GM04504 (cell line): ENCODE measurements at regions not wholly inside any gene's neighbourhood (a gene's known extent, or its start where the extent isn't known, plus 50 kb on each side); places are given as distances from the start of the nearest gene placed in this dataset.

ENCODE experiments used
- DNase-seq: peaks from one replicate; pipeline ENCODE4 v3.0.0-alpha.2; 2012; ENCODE audit warnings: low read depth

DNA sequence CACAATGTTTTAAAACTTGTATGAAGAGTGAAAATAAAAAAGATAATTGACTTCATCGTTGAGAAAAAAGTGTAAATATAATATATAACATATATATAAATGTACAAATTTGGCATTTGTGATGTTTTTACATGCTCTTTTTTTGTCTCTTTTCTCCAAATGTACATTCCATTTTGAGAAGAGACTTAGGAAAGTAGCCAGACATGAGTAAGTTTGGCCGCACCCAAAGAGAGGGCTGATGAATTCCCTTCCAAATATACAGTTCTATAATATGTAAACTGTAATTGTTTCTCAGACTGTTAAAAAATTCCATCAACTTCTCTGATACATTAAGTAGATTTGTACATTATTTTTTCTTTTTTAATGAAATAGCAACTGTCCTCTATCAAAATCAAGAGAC is 193.2 kb upstream of the MAP3K1 start:
- DNase-seq, result no peak

DNA sequence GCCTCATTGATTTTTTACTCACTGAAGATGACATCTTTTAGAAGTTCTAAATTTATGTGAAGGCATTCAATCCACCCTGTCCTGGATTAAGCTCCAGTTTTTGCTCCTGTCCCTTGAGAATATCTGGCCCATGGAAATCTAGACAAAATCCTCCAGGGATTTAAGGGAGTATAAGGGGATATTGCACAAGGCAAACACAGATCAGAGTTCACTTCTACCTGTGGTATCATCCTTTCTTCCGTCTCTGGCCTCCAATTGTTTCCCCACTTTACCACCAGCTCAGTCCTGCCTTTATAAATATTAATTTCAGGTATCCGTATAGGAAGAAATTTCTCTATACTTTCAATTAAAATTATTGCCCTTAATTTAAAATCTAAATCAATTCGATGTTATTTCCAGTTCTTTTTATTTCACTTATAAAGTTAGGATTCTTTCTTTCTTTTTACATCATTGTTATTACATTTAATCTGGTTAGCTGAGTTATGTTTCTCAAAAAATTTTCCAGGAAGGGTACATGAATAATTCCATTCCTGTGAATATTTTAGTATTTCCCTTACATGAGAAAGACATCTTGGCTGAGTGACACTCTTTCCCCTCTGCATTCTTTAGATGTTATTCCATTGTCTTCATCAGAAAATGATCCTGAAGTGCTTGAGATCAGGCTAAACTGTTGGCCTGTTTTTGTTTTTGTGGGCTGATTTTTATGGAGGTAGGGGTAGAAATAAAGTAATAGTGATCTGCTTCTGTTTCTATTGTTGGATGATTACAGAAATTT is 194.3 kb upstream of the MAP3K1 start:
- DNase-seq, result no peak

DNA sequence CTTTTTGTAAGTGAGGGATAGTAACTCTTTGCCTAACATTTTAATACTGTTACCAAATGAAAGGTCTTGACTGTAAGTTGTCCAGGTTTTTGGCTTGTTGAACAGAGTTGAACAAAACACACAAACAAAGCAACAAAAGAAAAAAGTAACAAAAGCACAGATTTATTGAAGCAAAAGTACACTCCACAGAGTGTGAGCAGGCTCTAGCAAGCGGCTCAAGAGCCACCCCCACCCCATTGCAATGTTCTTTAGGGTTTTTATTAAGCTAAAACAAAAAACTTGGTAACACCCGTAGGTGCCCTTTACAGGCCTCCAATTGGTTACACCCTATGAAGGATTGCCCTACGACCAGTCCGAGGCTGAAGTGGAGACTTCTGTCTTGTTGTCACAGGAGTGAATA is 197.4 kb upstream of the MAP3K1 start:
- no peak for DNase-seq

DNA sequence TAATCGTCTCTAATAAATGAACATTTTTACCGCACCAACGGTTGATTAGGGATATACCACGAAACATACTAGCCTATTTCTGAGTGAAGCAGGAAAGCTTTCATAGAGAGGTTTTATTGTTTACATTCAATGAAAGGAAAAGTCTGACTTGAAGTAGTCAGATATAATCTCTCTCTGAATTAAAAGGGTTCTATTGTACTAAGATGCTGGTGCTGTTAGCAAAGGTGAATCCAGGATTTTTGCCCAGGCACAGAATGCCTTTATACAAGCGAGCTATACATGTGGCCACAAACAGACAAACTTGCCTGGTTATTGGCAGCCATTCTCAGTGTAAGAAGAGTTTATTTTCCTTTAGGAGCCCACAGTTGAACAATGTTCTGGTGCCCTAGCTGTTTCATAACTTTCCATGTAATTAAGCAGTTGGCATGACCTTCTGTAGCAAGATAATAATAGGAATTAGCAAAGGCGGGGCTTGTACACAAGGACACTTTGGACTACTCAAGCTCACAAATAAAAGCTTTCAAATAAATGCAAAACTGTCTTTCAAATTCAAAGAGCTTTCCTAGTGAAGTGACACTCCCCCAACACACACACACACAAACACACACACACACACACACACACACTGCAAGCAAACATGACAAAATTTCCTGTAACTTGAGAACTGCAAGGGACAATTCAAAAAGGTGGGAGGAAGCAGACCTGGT is 198.7 kb upstream of the MAP3K1 start:
- no peak for DNase-seq

DNA sequence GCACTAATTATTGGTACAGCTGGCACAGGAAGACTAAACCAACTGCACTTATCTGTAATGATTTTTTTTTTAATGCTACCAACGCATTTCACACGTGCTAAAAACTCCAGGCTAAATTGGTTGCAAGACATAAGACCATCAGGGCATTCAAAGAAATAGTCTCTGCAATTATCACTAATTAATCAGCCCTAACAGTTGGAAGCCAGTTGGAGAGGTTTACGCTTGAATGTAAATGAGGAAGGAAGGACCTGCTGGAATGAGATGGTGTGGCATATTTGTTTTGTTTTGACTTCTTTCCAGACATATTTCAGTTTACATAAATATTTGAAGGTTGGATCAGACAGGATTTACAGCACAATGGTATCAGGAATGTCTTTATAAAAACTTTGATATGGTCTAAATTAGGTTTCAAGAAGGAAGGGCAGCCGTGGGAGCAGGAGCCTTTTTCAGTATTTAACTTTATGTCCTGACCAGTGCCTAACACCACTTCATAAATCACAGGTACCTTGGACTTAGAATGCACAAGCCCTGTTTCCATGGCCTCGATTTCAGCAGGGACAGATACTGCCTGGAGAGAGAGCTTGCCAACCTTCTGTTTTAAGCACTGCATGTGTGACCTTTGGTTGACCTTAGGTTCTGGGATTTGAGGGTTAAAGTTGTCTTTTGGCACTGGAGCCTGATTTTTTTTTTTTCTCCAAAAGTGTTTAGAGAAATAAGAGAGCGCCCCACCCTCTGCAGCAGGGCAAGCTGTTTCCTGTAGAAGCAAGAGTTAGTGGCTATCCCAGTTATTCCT is 199.8 kb upstream of the MAP3K1 start:
- DNase-seq, result no peak

DNA sequence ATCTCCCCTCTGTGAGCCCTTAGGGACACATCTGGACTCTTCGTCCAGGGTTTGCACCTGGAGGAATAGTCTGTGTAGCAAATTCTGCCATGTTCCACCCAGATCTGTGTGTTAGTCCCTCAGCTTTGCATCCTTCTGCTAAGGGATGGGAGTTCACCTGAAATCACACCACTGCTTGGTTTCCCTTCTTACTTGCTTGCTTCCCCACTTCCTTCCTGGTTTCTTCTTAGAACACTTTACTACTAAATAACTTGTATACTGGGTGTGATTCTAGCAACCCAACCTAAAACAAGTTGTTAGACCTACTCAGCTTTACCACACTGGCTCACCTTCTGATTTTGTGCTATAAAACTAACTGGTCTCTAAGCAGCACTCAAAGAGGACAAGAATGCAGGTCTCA is 202.6 kb upstream of the MAP3K1 start:
- no peak for DNase-seq

DNA sequence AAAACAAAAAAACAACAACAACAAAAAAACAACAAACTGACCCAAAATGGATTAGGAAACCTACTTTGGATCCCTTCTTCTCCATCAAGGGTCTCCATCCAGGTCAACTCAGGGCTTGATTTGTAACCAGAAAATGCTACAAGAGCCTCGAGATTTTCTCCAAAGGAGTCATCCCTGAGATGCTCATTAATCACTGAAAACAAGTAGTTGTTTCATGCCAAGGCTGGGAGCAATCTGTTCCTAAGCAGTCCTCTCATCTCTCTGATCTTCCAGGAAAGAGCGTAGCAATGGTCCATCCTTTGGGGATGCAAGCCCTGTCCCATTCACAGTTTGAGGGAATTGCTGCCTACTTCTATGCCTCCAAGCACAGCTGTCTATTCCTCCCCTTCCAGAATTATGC is 203.0 kb upstream of the MAP3K1 start:
- no peak for DNase-seq

DNA sequence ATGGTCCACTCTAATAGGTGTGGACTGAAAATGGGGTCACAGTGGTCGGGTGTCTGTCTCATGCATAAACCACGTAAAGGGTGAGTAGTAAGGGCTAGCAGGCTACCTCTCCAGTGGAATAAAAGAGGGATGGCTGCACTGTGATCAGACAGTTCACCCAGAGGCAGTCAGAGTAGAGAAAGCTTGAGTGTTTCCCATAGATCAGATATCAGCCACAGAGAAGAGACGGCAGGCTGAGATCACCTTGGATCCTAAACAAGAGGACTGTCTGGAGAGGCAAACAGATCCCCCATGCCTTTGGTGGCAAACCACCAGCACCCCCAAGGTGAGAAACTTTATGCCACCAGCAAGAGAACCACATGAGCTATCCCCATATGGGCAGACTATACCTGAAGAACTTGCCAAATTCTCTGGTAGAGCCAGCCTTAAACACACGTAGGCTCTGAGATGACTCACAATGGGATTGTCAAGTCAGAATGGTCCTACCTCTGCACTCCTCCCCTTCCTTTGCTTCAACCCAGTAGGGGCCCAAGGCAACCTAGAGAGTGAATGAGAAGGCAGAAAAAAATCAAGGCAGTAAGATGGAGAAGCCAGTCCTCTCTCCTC is 205.2 kb upstream of the MAP3K1 start:
- no peak for DNase-seq

DNA sequence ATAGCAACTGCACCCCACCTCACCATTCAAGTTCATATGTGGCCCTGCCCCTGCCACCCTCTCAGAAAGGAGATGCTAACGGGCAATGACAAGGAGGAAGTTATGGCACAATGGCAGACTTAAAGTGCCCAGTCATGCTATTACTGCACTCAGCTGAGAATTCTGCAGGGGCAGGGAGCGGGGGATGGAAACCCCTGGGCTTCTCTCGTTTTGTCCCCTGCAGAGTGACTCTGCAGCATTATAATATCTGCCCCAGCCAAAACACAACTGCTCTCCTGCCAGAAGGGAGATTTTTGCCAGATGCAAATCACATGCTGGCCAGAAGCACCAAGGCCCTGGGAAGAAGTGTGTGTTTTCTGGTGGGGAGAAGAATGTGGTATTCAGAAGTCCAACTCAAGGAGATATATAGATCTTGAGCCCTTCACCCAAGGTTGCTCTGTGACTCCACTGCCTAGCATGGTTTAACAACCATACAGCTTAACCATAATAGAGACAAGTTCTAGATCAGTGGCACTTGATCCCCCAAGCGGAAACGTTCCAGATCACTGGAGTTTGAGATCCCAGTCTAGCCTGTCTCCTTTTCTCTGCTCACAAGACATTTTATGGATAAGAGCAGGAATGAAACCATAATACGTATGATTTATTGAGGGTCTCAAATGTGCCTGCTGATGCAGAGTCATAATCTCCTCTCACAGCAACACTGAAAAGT is 207.0 kb upstream of the MAP3K1 start:
- DNase-seq, result no peak

DNA sequence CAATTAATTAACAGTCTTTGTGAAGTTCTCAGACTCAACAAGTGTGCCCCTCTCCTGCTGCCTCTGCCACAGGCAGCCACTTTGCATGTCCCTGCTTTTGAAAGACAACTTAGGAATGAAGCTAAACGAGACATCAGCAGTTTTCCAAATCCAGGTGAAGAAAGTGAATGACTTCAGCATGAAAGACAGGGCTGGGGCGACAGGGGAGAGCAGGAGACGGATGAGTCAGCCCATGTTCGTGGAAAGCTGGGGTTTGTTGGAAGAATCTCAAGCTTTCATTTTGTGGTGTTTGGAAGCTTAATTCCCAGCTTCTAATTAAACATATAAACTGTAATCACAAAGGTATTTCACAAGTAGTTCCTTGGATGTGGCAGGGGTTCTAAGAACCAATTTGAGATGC is 207.8 kb upstream of the MAP3K1 start:
- no peak for DNase-seq

DNA sequence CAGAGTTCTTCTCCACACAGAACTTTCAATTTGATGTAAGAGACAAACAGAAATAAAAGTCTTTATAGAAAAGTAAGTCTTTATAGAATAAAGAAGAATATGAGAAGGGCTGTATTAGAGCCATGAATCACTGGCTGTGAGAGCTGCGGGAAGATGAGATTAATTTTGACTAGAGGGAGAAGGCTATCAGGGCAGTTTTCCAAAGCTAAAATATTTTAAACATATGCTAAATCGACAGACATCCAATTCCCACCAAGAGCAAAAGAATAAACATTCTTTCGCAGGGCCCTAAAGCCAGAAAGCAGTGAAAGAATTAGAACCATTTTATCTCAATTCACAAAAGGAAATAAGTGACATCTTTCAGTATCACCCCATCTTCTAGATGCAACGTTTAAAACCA is 208.3 kb upstream of the MAP3K1 start:
- no peak for DNase-seq

DNA sequence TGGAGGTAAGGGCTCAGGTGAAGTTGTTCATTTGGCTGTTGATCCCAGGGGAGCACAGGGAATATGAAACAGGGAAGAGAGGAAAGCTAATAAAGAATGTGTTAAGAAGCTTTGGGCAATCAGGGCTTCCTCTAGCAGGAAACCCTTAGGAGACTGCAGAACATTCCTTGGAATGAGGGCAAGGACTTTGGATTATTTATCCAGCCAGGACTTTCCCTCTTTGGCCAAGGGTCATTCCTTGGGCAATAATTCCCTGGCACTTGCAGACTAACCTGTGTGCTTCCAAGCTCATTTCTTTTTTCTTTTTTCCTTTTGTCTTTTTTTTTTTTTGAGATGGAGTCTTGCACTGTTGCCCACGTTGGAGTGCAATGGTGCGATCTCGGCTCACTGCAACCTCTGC is 209.2 kb upstream of the MAP3K1 start:
- DNase-seq, result no peak

DNA sequence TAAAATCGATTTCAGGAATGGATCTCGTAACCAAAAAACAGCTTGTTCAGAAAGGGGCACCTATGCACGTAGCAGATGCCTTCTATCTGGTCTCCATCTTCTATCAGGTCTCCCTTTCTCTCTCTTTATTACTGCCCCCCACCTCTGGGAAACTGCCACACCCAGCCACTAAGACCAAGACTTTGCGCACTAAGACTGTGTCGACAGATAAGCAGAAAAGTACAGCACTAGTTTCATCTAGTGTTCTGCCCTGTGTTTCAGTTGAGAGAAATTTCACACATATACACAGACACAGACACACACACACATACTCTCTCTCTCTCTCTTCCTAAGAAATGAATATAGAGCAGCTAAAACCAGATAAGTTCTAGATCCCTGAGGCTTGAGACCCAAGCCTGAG is 210.1 kb upstream of the MAP3K1 start:
- DNase-seq, result no peak

DNA sequence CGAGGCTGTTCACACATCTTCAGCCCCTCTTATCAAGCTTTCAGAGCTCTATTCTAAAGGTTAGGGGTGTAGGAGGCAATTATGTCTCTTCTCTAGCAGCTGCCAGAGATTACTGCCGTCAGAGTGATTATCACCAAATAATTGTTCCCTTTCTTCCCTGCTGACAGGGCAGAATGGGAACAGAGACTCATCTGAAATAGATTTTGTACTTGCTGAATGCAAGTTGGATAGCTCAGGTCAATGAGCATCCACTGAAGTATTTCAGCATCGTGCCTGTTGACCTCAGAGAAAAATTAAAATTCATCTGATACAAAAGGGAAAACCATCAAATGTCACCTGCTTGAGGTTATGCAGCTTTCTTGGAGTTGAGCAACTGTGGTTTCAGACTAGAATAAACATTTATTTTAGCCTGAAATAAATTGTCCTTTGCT is 213.7 kb upstream of the MAP3K1 start:
- no peak for DNase-seq

DNA sequence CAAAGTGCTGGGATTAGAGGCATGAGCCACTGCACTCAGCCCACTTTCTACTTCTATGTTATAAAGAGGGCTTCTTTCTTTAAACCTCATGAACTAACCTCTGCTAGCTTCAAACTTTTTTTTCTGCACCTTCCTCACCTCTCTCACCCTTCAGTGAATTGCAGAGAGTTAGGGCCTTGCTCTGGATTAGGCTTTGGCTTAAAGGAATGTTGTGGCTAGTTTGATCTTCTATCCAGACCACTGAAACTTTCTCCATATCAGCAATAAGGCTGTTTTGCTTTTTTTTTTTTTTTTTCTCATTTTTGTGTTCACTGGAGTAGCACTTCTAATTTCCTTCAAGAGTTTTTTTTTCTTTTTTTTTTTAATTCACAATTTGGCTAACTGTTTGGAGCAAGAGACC is 216.4 kb upstream of the MAP3K1 start:
- no peak for DNase-seq

DNA sequence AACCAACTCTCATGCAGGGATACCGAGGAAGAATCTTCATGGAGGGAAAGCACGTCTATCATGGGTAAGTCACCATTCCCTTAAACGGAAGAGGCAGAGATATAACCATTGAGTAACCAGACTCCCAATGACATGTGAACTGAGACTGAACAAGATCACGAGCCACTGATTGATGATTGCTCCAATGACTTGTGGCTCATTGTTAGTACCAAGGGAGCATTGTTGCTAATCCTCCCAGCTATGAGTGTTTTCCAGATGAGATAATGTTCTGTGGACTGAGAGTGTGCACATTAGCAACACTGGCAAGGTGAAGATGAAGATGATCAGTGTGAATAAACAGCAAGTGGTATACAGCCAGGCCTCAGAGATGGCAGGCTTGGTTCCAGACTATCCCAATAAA is 219.2 kb upstream of the MAP3K1 start:
- no peak for DNase-seq

DNA sequence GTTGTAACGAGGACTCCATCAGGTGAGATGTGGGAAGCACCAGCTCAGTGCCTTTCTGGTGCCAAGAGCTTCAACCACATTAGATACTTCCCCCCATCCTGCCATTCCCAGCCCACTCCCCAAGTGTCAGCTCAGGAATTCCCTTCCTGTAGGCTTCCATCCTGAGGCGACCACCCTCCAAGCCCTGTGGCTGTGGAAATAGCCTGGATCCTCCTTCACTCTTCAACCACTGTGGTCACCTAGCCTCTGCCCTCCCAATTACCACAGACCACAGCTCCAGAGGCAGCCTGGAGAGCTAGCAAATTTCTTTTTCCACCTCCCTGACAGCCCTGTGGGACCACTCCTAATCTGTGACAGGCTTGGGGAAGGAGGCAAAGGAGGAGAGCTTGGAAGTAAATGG is 219.8 kb upstream of the MAP3K1 start:
- DNase-seq, result no peak

DNA sequence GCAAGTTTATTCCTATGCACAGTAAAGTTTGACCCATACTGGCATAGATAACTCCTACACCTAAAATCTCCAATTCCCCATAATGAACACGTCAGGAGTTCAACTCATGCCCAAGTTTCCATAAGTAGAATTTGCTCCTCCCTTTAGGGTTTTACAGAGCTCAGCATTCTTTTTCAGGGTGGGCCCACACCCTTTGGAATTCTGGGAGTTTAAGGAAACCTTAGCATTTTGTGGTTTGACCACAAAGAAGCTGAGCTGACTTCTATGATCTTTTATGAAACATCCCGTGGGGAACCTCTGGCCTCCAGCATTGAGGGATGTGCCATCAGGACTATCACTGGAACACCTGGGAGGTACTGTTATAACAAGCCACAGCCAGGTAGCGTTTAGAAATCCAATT is 220.6 kb upstream of the MAP3K1 start:
- no peak for DNase-seq

DNA sequence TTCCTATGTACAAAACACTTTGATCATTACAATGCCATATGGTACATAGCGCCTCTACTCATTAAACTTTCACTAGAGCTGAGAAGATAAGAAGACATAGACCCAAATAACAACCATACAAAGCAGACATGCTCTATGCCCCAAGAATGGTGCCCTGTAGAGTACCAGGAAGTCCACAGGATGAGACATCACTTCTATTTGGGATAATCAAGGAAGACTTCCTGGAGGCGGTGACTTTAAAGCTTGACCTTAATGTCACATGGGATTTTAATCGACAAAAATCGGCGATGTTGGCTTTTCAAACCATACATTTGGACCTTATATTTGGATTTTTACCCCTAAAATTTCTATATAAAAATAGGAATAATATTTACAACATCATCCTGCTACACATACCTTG is 224.3 kb upstream of the MAP3K1 start:
- no peak for DNase-seq

DNA sequence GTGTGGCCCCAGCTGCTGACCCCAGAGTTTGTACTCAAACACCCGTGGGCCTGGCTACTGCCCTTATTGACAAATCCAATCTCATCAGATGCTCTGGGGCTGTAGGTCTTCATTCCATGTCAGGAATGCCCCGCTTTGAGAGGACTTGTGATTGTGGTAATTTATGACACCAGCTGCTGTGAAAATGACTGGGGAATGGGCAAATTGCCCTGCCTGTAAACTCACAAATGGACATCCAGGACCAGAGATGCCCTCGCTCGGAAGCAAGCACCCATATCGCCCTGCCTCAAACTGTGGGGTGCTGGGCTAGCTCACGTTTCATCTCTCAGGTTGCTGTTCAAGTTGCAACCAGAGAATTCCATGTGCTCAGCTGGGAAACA is 225.9 kb upstream of the MAP3K1 start:
- DNase-seq, result no peak

DNA sequence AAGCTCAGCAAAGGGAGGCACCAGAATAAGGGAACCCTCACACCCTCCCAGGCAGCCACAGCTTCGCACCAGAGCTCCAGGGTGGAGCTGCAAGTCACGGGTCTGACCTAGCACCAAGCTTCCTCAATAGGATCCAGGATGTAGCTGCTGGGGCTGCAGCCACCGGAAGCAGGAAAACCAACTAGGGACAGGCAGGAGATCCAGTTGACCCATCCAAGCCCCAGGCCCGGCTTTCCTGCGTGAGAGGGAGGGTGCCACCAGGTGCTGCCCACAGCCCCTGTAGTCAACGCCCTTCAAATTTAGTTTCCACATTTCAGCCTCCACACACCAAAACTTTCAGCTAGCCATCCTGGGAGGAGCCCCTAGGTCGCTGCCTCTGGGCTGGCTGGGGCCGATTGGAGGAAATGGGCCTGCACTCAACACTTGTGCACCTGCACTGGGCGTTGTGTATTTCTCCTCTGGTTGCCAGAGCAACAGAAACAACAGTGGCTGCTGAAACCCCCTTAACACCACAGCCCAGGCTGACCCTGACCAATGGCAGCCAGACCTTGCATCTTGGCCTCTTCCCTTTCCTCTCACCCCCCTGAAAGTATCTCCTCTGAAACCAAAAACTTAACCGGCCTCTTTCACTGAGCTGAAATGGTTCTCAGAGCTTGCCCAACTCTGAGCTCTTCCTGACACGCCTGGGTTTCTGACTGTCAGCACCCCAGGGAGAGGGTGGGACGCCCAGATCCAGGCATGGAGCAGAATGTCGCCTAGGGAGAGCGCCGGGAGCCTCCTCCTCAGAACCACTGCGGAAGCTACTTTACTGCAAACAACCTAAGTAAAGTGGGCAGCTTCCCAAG is 226.5 kb upstream of the MAP3K1 start:
- DNase-seq, result no peak
